Epithelial cell of prostate (primary cell): ENCODE measurements at regions not wholly inside any gene's neighbourhood (a gene's known extent, or its start where the extent isn't known, plus 50 kb on each side); places are given as distances from the start of the nearest gene placed in this dataset.
"Not testable (repeated sequence)": the region's sequence is repeated elsewhere in the genome, so short reads cannot be mapped to it uniquely, and the experiment has no call there.

Experiments used
- DNase-seq: peaks from one replicate; pipeline ENCODE4 v3.0.0-alpha.2; 2011; ENCODE audit warnings: low read depth, low spot score
- H3K27ac ChIP-seq: fragments of 450-650 bp; 2 replicates; pipeline ENCODE4 v1.5.1; 2017; ENCODE audit warnings: mild to moderate bottlenecking

DNA sequence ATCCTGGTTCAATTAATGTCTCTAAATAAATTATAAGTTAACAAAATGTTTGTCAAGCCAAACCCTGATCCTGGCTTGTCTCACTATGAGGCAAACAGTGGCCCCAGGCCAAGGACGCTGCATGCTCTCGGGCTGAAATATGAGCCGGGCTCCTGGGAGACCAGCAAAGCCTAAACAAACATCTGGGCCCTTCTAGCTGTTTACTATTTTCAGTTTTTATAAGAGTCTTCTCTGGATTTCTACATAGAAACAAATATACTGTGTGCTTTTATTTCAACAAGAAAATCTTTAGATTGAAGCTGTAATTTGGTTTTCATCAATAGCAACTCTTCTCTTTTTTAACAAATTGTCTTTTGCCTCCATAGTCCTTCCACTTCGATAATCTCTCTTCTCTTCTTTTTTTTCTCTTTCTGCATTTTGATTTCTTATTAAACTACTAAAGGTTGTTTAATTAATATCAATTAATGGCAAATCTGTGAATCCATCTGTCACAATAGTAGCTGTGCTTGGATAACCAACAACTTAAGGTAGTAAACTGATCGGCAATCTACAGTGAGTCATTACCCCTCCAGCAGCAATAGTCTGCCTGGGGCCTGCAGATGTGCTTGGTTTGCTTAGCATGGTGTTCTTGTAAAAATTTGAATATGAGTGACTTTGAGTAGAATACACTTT lies 83.3 kb upstream of the DNAJC1 start:
- peak; percentile 20 for DNase-seq
- H3K27ac ChIP-seq: no peak overlapping the region

DNA sequence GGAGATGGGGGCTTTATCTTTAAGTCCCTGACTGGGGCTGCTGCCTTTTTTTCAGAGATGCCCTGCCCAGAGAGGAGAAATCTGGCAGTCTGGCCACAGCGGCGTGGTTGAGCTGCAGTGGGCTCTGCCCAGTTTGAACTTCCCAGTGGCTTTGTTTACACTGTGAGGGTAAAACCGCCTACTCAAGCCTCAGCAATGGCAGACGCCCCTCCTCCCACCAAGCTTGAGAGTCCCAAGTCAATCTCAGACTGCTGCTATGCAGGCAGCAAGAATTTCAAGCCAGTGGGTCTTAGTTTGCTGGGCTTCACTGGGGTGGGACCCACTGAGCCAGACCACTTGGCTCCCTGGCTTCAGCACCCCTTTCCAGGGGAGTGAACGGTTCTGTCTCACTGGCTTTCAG lies 76.4 kb upstream of the DNAJC1 start:
- not testable (repeated sequence) for DNase-seq, H3K27ac ChIP-seq

DNA sequence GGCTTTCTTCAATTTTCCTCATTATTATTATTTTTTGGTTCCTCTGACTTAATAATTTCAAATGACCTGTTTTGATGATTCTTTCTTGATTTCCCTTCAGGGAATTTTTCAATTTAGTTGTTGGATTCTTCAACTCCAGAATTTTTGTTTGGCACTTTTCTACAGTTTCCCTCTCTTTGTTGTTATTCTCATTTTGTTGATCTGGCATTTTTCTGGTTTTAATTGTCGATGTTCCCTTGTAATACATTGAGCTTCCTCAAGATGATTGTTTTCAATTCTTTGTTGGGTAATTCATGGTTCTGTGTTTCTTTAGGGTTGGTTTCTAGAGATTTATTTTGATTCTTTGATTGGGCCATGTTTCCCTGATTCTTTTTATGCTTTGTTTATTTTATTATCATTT lies 67.8 kb upstream of the DNAJC1 start:
- no peak for DNase-seq
- H3K27ac ChIP-seq: no peak overlapping the region

DNA sequence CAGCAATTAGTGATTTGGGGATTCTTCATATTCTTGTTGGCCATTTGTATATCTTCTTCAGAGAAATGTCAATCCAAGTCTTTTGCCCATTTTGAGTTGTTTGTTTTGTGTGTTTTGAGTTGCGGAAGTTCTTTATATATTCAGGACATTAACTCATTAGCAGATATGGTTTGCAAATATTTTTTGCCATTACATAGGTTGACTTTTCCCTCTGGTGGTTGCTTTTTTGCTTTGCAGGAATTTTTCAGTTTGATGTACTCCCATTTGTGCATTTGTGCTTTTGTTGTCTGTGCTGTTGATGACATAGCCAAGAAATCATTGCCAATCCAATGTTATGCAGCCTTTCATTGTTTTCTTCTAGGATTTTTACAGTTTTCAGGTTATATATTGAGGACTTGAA lies 63.6 kb upstream of the DNAJC1 start:
- no peak for DNase-seq
- no peak overlapping the region for H3K27ac ChIP-seq

DNA sequence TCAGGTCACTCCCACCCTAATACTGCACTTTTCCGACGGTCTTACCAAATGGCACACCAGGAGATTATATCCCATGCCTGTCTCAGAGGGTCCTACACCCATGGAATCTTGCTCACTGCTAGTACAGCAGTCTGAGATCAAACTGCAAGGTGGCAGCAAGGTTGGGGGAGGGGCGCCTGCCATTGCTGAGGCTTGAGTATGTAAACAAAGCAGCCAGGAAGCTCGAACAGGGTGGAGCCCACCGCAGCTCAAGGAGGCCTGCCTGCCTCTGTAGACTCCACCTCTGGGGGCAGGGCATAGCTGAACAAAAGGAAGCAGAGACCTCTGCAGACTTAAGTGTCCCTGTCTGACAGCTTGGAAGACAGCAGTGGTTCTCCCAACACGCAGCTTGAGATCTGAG lies 57.5 kb upstream of the DNAJC1 start:
- not testable (repeated sequence) for H3K27ac ChIP-seq, DNase-seq

DNA sequence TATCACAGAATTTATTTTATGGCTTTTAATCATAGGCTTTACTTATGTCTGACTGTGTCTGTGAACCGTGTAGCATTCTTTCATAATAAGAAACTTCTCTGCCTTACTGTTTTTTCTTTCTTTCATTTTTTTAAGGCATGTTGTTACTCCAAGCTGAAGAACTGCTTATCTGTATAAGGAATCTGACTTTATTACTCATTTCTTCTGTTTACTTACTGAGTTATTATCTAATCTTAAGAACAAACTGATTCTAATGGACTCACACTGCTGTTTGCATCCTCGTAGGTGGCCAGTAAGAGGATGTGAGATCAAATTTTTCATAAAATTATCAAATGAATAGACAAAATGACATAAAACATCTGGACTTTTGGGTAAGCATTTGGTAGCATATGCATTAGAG lies 54.7 kb upstream of the DNAJC1 start:
- DNase-seq: no peak
- H3K27ac ChIP-seq: no peak overlapping the region

DNA sequence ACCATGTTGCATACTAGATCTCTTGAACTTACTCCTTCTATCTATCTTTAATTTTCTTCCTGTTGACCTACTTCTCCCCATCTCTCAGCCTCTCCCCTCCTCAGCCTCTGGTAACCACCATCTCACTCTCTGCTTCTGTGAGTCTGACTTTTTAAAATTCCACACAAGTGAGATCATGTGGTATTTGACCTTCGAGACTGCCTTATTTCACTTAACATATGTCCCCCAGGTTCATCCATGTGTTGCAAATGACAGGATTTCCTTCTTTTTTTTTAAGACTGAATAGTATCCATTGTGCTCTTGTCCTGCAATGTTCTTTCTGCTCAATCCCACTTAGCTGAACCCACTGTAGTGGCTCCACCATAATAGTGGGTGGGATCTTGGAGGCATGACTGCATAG lies 51.4 kb upstream of the DNAJC1 start:
- no peak for DNase-seq

More for the DNA sequence above, 51.4 kb upstream of the DNAJC1 start:
- H3K27ac ChIP-seq: no peak overlapping the region
